Neural crest cell (in vitro differentiated cells): ENCODE measurements at regions not wholly inside any gene's neighbourhood (a gene's known extent, or its start where the extent isn't known, plus 50 kb on each side); places are given as distances from the start of the nearest gene placed in this dataset.

Experiments
- DNase-seq: peaks from one replicate; pipeline ENCODE4 v3.0.0; 2021; ENCODE audit warnings: low read depth, mixed read lengths, low spot score
- H3K27ac Mint-ChIP-seq: one replicate; pipeline ENCODE4 v1.8.0; 2021; ENCODE audit warnings: mild to moderate bottlenecking, mixed read lengths; ENCODE audit not compliant: unreplicated experiment
- H3K27me3 Mint-ChIP-seq: 2 replicates; pipeline ENCODE4 v1.8.0; 2021; ENCODE audit warnings: low read depth, mild to moderate bottlenecking, mixed read lengths
- H3K36me3 Mint-ChIP-seq: 2 replicates; pipeline ENCODE4 v1.8.0; 2021; ENCODE audit warnings: low read depth, mild to moderate bottlenecking, mixed read lengths
- H3K4me1 Mint-ChIP-seq: 2 replicates; pipeline ENCODE4 v1.8.0; 2021; ENCODE audit warnings: mixed read lengths
- H3K4me3 Mint-ChIP-seq: one replicate; pipeline ENCODE4 v1.8.0; 2021; ENCODE audit warnings: mild to moderate bottlenecking, mixed read lengths
- H3K9me3 Mint-ChIP-seq: 2 replicates; pipeline ENCODE4 v1.8.0; 2021; ENCODE audit warnings: mixed read lengths
- TF ChIP-seq, protein P1 (sequence below): fragments of 200-600 bp; sonication (generic); conservative IDR thresholded peaks from 2 replicates; pipeline ENCODE4 v1.5.0; 2021; ENCODE audit warnings: antibody characterized with exemption, mild to moderate bottlenecking

DNA sequence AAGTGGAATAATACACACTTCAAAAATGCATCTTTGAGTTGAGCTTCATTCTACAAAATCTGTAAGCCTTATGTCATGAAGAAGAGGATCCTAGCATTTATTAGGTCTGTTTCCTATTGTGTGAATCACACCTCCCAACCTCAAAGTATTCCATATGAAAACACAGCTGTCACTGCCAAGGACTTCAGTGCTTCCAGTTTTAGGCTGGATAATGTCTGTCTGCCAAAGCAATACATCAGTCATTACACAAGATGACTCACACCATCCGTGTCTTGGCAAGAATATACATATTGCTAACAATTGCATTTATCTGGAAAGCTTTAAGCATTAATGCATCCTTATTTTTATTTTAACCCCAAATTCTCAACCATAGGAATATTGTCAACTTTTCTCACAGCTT, 125.7 kb upstream of the TMPRSS15 start:
- Mint-ChIP-seq H3K4me3 (no peak overlapping the region), H3K9me3 (no peaks in the 10 kb centered on the region), H3K27ac (no peak overlapping the region), H3K36me3 (no peaks in the 10 kb centered on the region), H3K4me1 (no peaks in the 10 kb centered on the region), H3K27me3 (no peaks in the 10 kb centered on the region)
- DNase-seq, result no peak
- TF ChIP-seq, protein P1, sequence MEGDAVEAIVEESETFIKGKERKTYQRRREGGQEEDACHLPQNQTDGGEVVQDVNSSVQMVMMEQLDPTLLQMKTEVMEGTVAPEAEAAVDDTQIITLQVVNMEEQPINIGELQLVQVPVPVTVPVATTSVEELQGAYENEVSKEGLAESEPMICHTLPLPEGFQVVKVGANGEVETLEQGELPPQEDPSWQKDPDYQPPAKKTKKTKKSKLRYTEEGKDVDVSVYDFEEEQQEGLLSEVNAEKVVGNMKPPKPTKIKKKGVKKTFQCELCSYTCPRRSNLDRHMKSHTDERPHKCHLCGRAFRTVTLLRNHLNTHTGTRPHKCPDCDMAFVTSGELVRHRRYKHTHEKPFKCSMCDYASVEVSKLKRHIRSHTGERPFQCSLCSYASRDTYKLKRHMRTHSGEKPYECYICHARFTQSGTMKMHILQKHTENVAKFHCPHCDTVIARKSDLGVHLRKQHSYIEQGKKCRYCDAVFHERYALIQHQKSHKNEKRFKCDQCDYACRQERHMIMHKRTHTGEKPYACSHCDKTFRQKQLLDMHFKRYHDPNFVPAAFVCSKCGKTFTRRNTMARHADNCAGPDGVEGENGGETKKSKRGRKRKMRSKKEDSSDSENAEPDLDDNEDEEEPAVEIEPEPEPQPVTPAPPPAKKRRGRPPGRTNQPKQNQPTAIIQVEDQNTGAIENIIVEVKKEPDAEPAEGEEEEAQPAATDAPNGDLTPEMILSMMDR, result no peak

DNA sequence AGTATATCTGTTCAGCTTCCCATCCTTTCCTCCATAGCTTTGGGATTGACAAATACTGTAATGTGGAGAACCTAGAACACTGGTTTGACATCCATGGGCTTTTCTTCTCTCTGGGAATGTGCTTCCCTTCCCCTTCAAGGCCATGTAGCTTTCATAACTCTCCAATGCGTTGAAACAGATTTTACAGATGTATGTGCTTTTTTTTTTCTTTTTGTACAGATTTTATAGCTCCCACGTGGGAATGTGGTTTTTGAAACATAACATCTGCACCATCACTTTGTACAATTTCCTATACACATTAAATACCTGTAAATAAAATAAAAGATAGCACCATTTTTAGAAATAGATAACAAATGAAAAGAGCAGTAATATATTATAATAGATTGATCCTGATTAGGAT, 138.5 kb upstream of the TMPRSS15 start:
- Mint-ChIP-seq H3K9me3 (no peaks in the 10 kb centered on the region), H3K27ac (no peak overlapping the region), H3K4me3 (no peak overlapping the region), H3K27me3 (no peaks in the 10 kb centered on the region), H3K4me1 (no peaks in the 10 kb centered on the region), H3K36me3 (no peaks in the 10 kb centered on the region)
- TF ChIP-seq, protein P1, result no peak
- DNase-seq, result no peak

DNA sequence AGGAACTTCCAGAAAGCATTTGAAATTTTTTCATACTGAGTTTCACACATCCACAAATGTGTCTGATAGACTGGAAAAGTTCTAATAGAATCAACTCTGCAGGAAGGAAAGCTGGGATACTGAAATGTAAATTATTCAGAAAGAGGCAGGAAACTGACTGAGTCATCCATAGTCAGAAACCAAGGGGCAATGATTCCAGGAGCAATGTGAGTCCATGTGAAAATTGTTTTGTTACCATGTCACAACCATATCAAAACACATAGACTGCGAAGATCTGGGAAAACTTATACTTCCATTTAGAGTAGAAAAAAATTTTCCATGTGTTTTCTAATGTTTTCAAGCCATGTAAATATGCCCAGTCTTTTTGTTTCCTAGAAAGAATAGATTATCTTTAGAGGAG, 142.3 kb upstream of the TMPRSS15 start:
- TF ChIP-seq, protein P1, result no peak
- Mint-ChIP-seq H3K27me3 (no peaks in the 10 kb centered on the region), H3K4me3 (no peak overlapping the region), H3K9me3 (no peaks in the 10 kb centered on the region), H3K4me1 (no peaks in the 10 kb centered on the region), H3K36me3 (no peaks in the 10 kb centered on the region), H3K27ac (no peak overlapping the region)
- DNase-seq, result no peak

DNA sequence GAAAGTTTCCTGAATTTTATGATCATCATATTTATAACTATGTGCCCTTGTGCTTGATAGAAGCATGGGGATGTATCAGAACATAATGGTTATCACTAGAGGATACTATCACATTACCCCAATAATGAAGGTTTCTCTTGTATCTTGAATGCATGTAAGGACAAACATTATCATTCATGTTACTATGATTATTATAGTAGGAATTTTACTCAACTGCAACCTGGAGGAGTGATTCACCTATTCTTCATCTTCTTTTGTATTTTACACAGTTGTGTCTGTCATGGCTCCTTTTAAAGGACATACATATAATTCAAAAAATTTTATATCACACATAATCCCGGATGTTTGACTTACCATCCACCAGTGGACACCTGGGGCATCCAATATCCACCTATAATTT, 143.8 kb upstream of the TMPRSS15 start:
- TF ChIP-seq, protein P1, result no peak
- H3K27ac Mint-ChIP-seq, result no peak overlapping the region
- no peak for DNase-seq
- no peaks in the 10 kb centered on the region for H3K36me3 Mint-ChIP-seq
- no peaks in the 10 kb centered on the region for H3K4me1 Mint-ChIP-seq
- H3K27me3 Mint-ChIP-seq, result no peaks in the 10 kb centered on the region
- H3K9me3 Mint-ChIP-seq, result peaks cover 2% of the 10 kb centered on the region
- H3K4me3 Mint-ChIP-seq, result no peak overlapping the region

DNA sequence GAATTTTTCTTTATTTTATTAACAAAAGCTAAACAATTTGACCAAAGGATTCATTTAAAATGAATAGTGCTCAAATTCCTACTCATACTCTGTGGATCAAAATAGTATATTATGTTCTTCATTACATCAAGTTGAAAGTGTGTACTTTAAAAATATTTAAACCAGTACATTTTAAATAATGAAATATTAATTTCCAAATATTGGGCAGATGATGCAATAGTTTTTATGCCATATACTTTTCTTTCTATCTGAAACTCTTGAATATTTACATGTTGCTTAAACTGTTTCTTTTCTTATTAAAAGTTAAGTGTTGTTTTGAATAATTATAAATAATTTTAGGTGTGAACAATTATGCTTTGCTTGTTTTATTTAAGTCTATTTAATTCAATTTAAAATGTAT, 144.7 kb upstream of the TMPRSS15 start:
- Mint-ChIP-seq H3K9me3 (peaks cover 2% of the 10 kb centered on the region), H3K27ac (no peak overlapping the region), H3K4me3 (no peak overlapping the region), H3K27me3 (no peaks in the 10 kb centered on the region), H3K4me1 (no peaks in the 10 kb centered on the region), H3K36me3 (no peaks in the 10 kb centered on the region)
- DNase-seq, result no peak
- TF ChIP-seq, protein P1, result no peak
